ENCODE measurements at regions not wholly inside any gene's neighbourhood (a gene's known extent, or its start where the extent isn't known, plus 50 kb on each side); places are given as distances from the start of the nearest gene placed in this dataset.

DNA sequence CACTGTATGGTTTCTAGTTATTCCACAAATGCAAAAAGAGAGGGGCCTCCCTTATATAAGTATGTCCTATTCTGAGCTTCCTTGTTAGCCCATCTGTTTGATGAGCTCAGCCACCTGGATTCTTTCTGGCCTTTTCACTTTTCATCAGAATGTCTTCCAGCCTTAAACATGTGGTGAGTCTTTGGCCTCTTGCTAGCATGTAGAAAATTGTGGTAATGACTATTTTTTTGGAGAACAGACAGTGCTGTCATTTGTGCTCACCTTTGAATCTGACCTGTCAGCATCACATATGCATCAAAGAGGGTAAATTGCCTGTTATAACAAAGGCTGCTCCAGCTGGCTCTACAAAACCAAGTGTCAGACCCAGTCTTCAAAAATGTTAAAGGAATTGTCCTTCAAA lies 558.7 kb downstream of the RAB38 start:
- TF ChIP-seq EP300 (IDR thresholded peaks at IDR 0.05) (no peak), POLR2A (IDR thresholded peaks at IDR 0.05) (no peak)
- TF ChIP-seq, protein P1, sequence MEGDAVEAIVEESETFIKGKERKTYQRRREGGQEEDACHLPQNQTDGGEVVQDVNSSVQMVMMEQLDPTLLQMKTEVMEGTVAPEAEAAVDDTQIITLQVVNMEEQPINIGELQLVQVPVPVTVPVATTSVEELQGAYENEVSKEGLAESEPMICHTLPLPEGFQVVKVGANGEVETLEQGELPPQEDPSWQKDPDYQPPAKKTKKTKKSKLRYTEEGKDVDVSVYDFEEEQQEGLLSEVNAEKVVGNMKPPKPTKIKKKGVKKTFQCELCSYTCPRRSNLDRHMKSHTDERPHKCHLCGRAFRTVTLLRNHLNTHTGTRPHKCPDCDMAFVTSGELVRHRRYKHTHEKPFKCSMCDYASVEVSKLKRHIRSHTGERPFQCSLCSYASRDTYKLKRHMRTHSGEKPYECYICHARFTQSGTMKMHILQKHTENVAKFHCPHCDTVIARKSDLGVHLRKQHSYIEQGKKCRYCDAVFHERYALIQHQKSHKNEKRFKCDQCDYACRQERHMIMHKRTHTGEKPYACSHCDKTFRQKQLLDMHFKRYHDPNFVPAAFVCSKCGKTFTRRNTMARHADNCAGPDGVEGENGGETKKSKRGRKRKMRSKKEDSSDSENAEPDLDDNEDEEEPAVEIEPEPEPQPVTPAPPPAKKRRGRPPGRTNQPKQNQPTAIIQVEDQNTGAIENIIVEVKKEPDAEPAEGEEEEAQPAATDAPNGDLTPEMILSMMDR (IDR thresholded peaks at IDR 0.05), result no peak
- H3K36me3 ChIP-seq, result no peaks in the 10 kb centered on the region
- no peaks in the 10 kb centered on the region for H3K4me1 ChIP-seq
- H3K27me3 ChIP-seq, result no peaks in the 10 kb centered on the region
- H3K9me3 ChIP-seq, result peaks cover 0 to under 1% (median 0%) of the 10 kb centered on the region in 4 donors
- no peak for DNase-seq (ENCODE audit: low spot score in 2 of 2)
- H3K4me3 ChIP-seq, result no peak overlapping the region
- H3K27ac ChIP-seq, result no peak overlapping the region

DNA sequence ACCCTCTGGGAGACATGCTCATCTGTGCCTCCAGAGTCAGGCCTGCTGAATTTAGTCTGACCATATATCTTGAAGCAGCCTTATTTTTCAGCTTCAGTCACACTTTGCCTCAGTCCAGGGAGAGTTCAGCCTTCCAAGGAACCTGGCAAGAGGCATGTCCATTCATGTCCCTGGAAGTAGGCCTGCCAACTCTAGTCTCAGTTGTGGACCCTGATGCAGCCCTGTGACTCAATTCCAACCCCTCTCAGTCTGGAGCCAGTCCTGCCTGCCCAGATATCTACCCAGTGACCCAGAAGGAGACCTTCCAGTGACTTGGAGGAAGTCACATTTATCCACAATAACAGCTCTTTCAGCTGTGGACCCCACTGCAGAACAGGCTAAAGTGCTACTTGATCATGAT lies 566.6 kb downstream of the TMEM135 start:
- H3K4me3 ChIP-seq, result no peak overlapping the region
- H3K27ac ChIP-seq, result no peak overlapping the region
- H3K4me1 ChIP-seq, result no peaks in the 10 kb centered on the region

DNA sequence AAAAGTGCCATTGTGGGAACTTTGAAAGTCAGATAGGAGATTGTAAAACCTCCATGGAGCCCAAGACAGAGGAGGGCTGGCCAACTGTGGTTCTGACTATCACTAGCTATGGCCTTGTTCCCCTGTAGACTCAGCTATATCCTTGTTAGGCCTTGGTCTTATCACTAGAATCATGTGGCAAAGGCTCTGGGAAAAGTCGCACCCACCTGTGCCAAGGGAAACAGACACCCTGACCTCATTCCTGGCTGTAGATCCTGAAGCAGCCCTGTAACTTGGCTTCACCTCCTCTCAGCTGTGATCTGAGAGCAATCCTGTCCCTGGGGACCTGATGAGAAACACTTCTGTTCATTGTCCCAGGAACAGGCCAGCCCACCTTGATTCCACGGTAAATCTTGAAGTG lies 566.2 kb downstream of the TMEM135 start:
- TF ChIP-seq EP300 (IDR thresholded peaks at IDR 0.05) (no peak), POLR2A (IDR thresholded peaks at IDR 0.05) (no peak)
- TF ChIP-seq, protein P1 (IDR thresholded peaks at IDR 0.05), result no peak
- WGBS, 2 donors, result 78 to 81% methylated on average over 2 of the region's 2 CpGs
- H3K27ac ChIP-seq, result no peak overlapping the region
- no peaks in the 10 kb centered on the region for H3K36me3 ChIP-seq
- no peaks in the 10 kb centered on the region for H3K4me1 ChIP-seq
- H3K9me3 ChIP-seq, result no peaks in the 10 kb centered on the region
- H3K27me3 ChIP-seq, result no peaks in the 10 kb centered on the region
- no peak overlapping the region for H3K4me3 ChIP-seq
- DNase-seq (ENCODE audit: low spot score in 2 of 2), result no peak

More for the DNA sequence above, 566.6 kb downstream of the TMEM135 start:
- no peak for TF ChIP-seq EP300 (IDR thresholded peaks at IDR 0.05)
- TF ChIP-seq, protein P1 (IDR thresholded peaks at IDR 0.05), result no peak
- TF ChIP-seq POLR2A (IDR thresholded peaks at IDR 0.05), result no peak
- H3K27me3 ChIP-seq, result no peaks in the 10 kb centered on the region
- no peaks in the 10 kb centered on the region for H3K9me3 ChIP-seq
- DNase-seq (ENCODE audit: low spot score in 2 of 2), result no peak
- no peaks in the 10 kb centered on the region for H3K36me3 ChIP-seq

DNA sequence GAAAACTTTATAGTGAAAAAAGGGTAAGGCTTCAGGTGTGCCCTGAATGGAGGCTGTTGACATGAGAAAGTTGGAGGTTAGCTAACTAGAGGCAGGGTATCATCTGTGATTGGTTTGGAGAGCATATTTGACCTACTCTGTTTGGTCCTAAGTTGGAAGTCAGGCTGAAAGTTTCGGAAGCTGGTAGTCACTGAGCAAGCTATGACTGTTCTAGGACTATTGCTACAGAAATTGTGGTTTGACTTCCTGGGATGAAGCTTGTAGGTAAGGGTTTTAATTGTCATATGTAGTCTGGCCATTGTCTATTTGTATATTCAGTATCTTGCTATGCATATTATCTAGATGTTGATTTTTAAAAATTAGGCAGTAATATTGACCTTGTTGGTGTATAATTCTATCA lies 565.0 kb downstream of the TMEM135 start:
- 93 to 100% methylated on average over 1 of the region's 1 CpG for WGBS, 2 donors
- no peaks in the 10 kb centered on the region for H3K4me1 ChIP-seq
- H3K27ac ChIP-seq, result no peak overlapping the region
- no peak overlapping the region for H3K4me3 ChIP-seq
- H3K36me3 ChIP-seq, result no peaks in the 10 kb centered on the region
- TF ChIP-seq EP300 (IDR thresholded peaks at IDR 0.05) (no peak), POLR2A (IDR thresholded peaks at IDR 0.05) (no peak)
- TF ChIP-seq, protein P1 (IDR thresholded peaks at IDR 0.05), result no peak
- no peaks in the 10 kb centered on the region for H3K27me3 ChIP-seq
- no peak for DNase-seq (ENCODE audit: low spot score in 2 of 2)
- no peaks in the 10 kb centered on the region for H3K9me3 ChIP-seq

DNA sequence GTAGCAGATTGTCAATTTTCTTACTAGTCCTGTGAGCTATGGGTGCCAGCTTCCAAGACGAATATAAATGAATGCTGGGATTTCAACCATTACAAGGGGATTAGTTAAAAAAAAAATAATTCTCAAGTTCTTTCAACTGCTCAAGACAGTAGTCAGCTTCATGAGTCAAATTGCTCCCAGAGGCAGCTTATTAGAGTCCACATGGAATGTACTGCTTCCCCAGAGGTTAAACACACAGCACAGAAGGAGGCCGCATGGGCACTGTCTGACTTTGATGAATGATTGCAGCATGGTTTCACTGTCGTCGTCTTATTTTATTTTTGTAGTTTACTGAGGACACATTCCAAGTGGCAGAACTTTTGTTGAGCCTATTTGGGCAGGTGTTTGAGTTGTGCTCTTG lies 563.2 kb downstream of the TMEM135 start:
- Histone ChIP-seq H3K9me3 (no peaks in the 10 kb centered on the region), H3K4me1 (no peaks in the 10 kb centered on the region), H3K4me3 (no peak overlapping the region), H3K27me3 (no peaks in the 10 kb centered on the region), H3K36me3 (no peaks in the 10 kb centered on the region), H3K27ac (no peak overlapping the region)
- no peak for DNase-seq (ENCODE audit: low spot score in 2 of 2)
- WGBS, 2 donors, result 42 to 51% methylated on average over 4 of the region's 4 CpGs
- TF ChIP-seq, protein P1 (IDR thresholded peaks at IDR 0.05), result no peak
- TF ChIP-seq POLR2A (IDR thresholded peaks at IDR 0.05), result no peak
- TF ChIP-seq EP300 (IDR thresholded peaks at IDR 0.05), result no peak

Data from tibial nerve (tissue), 4 donors.